ENCODE measurements at regions not wholly inside any gene's neighbourhood (a gene's known extent, or its start where the extent isn't known, plus 50 kb on each side); places are given as distances from the start of the nearest gene placed in this dataset.

- no peak for TF ChIP-seq CTCF (IDR thresholded peaks at IDR 0.05)
- no peak for TF ChIP-seq POLR2A (IDR thresholded peaks at IDR 0.05)
Measured at GRCh38 chr1:57911427-57911826, 487.6 kb upstream of the DAB1 start.

Measured in body of pancreas (tissue), 4 donors.